Peyer's patch (tissue), 4 donors: ENCODE measurements at regions not wholly inside any gene's neighbourhood (a gene's known extent, or its start where the extent isn't known, plus 50 kb on each side); places are given as distances from the start of the nearest gene placed in this dataset.

Experiments
- POLR2A ChIP-seq, 2 donors: fragments of 450-650 bp; IDR thresholded peaks; one replicate each; pipeline ENCODE4 v1.5.1; 2017; ENCODE audit warnings: antibody characterized with exemption in 2 of 2, mild to moderate bottlenecking in 2 of 2, moderate library complexity in 2 of 2
- TF ChIP-seq, protein P1 (sequence below), 6 experiments: fragments of 450-650 bp in 4 of 6; fragments of 200-600 bp in 2 of 6; sonication (generic) in 1 of 6; IDR thresholded peaks; one replicate each; pipeline ENCODE4 v1.5.1; 2017 to 2019; ENCODE audit warnings: antibody characterized with exemption in 6 of 6, mild to moderate bottlenecking in 3 of 6, moderate library complexity in 1 of 6

DNA sequence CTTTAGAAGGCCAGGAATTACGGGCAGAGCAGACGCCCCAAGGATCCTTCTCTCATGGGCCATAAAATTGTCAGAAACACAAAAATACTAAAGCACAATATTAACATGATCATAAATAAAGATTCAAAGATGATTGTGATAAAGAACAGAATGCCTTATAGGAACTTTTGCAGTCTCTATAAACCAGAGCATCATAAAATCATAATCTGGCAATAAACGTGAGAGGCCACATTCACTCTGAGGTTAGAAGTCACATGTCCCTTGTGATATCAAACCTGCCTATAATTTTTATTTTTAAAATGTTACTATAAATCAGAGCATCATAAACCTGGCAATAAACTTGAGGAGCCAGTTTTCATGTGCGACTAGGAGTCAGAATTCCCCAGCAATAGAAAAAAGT is 100.5 kb downstream of the ZBTB18 start:
- TF ChIP-seq, protein P1, sequence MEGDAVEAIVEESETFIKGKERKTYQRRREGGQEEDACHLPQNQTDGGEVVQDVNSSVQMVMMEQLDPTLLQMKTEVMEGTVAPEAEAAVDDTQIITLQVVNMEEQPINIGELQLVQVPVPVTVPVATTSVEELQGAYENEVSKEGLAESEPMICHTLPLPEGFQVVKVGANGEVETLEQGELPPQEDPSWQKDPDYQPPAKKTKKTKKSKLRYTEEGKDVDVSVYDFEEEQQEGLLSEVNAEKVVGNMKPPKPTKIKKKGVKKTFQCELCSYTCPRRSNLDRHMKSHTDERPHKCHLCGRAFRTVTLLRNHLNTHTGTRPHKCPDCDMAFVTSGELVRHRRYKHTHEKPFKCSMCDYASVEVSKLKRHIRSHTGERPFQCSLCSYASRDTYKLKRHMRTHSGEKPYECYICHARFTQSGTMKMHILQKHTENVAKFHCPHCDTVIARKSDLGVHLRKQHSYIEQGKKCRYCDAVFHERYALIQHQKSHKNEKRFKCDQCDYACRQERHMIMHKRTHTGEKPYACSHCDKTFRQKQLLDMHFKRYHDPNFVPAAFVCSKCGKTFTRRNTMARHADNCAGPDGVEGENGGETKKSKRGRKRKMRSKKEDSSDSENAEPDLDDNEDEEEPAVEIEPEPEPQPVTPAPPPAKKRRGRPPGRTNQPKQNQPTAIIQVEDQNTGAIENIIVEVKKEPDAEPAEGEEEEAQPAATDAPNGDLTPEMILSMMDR (IDR thresholded peaks at IDR 0.05) = no peak
- TF ChIP-seq POLR2A (IDR thresholded peaks at IDR 0.05) = no peak
